Gastrocnemius medialis (tissue), 4 donors: ENCODE measurements at regions not wholly inside any gene's neighbourhood (a gene's known extent, or its start where the extent isn't known, plus 50 kb on each side); places are given as distances from the start of the nearest gene placed in this dataset.

Source experiments
- CTCF ChIP-seq, 5 experiments: fragments of 450-650 bp in 3 of 5; fragments of 200-600 bp in 2 of 5; sonication (generic) in 2 of 5; IDR thresholded peaks in 4 of 5; conservative IDR thresholded peaks in 1 of 5; 1 replicate in 4 of 5; 2 replicates in 1 of 5; pipeline ENCODE4 v1.5.1; 2016 to 2019; ENCODE audit warnings: antibody characterized with exemption in 5 of 5, mild to moderate bottlenecking in 3 of 5, moderate library complexity in 3 of 5
- POLR2A ChIP-seq, 2 donors: fragments of 450-650 bp; IDR thresholded peaks; one replicate each; pipeline ENCODE4 v1.6.1; 2017; ENCODE audit warnings: antibody characterized with exemption in 2 of 2, mild to moderate bottlenecking in 2 of 2, moderate library complexity in 2 of 2

GRCh38 chr15:47371939-47372338, 345.4 kb upstream of the SEMA6D start:
- no peak for TF ChIP-seq CTCF (IDR thresholded peaks at IDR 0.05 in 4 of 5, conservative IDR thresholded peaks at IDR 0.05 in 1 of 5)
- no peak for TF ChIP-seq POLR2A (IDR thresholded peaks at IDR 0.05)
